ENCODE measurements at regions not wholly inside any gene's neighbourhood (a gene's known extent, or its start where the extent isn't known, plus 50 kb on each side); places are given as distances from the start of the nearest gene placed in this dataset.

DNA sequence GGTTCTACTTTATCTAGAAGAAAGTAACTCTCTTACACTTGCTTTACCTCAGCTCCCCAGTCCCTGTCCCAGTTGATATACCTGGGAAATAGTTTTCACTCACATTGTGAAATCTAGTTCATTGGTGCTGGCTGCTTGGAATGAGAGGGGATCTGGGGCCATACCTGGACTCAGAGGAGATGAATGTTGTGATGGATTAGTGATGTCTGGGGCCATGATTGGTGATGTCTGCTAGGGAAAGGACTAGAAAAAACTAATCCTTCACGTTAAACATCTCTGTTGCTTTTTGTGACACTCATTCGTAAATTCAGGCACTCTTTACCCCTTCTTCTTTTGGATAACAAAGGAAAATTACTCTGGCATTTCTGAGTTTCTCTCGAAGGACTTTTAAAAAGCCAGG, 152.4 kb downstream of the RAB11FIP2 start:
- DNase-seq (ENCODE audit: low read depth, low spot score), result no peak
- intact Hi-C loops (cut with micrococcal nuclease) (no loop called here), dilution Hi-C loops (cut with MboI; ENCODE audit: extremely low pct_ligation_motif_present, low sequenced_read_pairs) (no loop called here)
- no peak overlapping the region for H3K4me3 ChIP-seq (replicated peaks in 1 of 3; ENCODE audit: insufficient read depth in 1 of 3, low read depth in 1 of 3, low read length in 3 of 3)
- TF ChIP-seq, protein P1, sequence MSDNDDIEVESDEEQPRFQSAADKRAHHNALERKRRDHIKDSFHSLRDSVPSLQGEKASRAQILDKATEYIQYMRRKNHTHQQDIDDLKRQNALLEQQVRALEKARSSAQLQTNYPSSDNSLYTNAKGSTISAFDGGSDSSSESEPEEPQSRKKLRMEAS (IDR thresholded peaks at IDR 0.05; ENCODE audit: insufficient read depth, insufficient read length), result no peak
- TF ChIP-seq GATA2 (IDR thresholded peaks at IDR 0.05; ENCODE audit: insufficient read depth, insufficient read length, low read depth, low read length), result no peak
- TF ChIP-seq, protein P2, sequence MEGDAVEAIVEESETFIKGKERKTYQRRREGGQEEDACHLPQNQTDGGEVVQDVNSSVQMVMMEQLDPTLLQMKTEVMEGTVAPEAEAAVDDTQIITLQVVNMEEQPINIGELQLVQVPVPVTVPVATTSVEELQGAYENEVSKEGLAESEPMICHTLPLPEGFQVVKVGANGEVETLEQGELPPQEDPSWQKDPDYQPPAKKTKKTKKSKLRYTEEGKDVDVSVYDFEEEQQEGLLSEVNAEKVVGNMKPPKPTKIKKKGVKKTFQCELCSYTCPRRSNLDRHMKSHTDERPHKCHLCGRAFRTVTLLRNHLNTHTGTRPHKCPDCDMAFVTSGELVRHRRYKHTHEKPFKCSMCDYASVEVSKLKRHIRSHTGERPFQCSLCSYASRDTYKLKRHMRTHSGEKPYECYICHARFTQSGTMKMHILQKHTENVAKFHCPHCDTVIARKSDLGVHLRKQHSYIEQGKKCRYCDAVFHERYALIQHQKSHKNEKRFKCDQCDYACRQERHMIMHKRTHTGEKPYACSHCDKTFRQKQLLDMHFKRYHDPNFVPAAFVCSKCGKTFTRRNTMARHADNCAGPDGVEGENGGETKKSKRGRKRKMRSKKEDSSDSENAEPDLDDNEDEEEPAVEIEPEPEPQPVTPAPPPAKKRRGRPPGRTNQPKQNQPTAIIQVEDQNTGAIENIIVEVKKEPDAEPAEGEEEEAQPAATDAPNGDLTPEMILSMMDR (IDR thresholded peaks at IDR 0.05; ENCODE audit: extremely low read depth in 1 of 2, insufficient read depth in 1 of 2, low read depth in 1 of 2, low read length in 2 of 2), result no peak
- no peak for TF ChIP-seq JUN (IDR thresholded peaks at IDR 0.05; ENCODE audit: borderline replicate concordance, insufficient read depth, insufficient read length, low read depth)
- no peak for TF ChIP-seq POLR2AphosphoS5 (IDR thresholded peaks at IDR 0.05; ENCODE audit: insufficient read depth, low read depth, low read length)
- TF ChIP-seq EZH2 (IDR thresholded peaks at IDR 0.05; ENCODE audit: borderline replicate concordance, low read depth, low read length, severe bottlenecking), result no peak
- TF ChIP-seq FOS (IDR thresholded peaks at IDR 0.05; ENCODE audit: borderline replicate concordance, insufficient read depth, low read length), result no peak
- TF ChIP-seq POLR2A (IDR thresholded peaks at IDR 0.05; ENCODE audit: low read depth, low read length), result no peak
- no peak for TF ChIP-seq MYC (IDR thresholded peaks at IDR 0.05; ENCODE audit: low read depth, low read length)
- FAIRE-seq, result no peak
- no peak overlapping the region for H3K9ac ChIP-seq (replicated peaks; ENCODE audit: extremely low read depth, insufficient read depth, low read length)
- BruUV-seq (replicated peaks), result no TSS peak
- H2AFZ ChIP-seq (ENCODE audit: low read depth, low read length), result no peak overlapping the region
- ChIA-PET CTCF (no interaction called here), POLR2A (no interaction called here)
- H3K9me1 ChIP-seq (replicated peaks; ENCODE audit: control insufficient read depth, extremely low read depth, insufficient read depth, low read length), result no peaks in the 10 kb centered on the region
- no peak overlapping the region for H3K27ac ChIP-seq (ENCODE audit: insufficient read depth, low read depth, low read length)
- H3K9me3 ChIP-seq (replicated peaks; ENCODE audit: control insufficient read depth, insufficient read depth, low read length), result no peaks in the 10 kb centered on the region
- H3K27me3 ChIP-seq (ENCODE audit: control insufficient read depth in 2 of 2, insufficient read depth in 2 of 2, low read length in 2 of 2), result no peaks in the 10 kb centered on the region
- H3K4me2 ChIP-seq (ENCODE audit: insufficient read depth, low read length), result no peak overlapping the region
- H4K20me1 ChIP-seq (replicated peaks; ENCODE audit: control insufficient read depth, extremely low read depth, insufficient read depth, low read length), result no peaks in the 10 kb centered on the region
- H3K36me3 ChIP-seq (ENCODE audit: control insufficient read depth in 2 of 2, extremely low read depth in 1 of 2, insufficient read depth in 2 of 2, low read length in 2 of 2), result no peaks in the 10 kb centered on the region
- H3K4me1 ChIP-seq (ENCODE audit: control insufficient read depth, extremely low read depth, insufficient read depth, low read length), result no peaks in the 10 kb centered on the region
- H3K79me2 ChIP-seq (ENCODE audit: control insufficient read depth, insufficient read depth, low read length), result no peaks in the 10 kb centered on the region

All from endothelial cell of umbilical vein (primary cell).